OCI-LY3 (cell line): ENCODE measurements at regions not wholly inside any gene's neighbourhood (a gene's known extent, or its start where the extent isn't known, plus 50 kb on each side); places are given as distances from the start of the nearest gene placed in this dataset.

Experiments used
- H2AFZ ChIP-seq: fragments of 200-600, 300-600 bp; shearing (Covaris generic); 2 replicates; pipeline ENCODE4 v1.6.0; 2014; ENCODE audit warnings: antibody characterized with exemption, low read depth, low read length
- H3K27ac ChIP-seq: fragments of 200-600, 300-600 bp; sonication (generic); 2 replicates; pipeline ENCODE4 v1.5.1; 2014; ENCODE audit warnings: mild to moderate bottlenecking, low read length, moderate library complexity, mixed read lengths
- H3K27me3 ChIP-seq: fragments of 200-600, 300-600 bp; sonication (generic); 2 replicates; pipeline ENCODE4 v1.6.1; 2014; ENCODE audit warnings: low read depth, low read length, mixed read lengths
- H3K36me3 ChIP-seq: fragments of 200-600, 300-600 bp; sonication (generic); replicated peaks from 2 replicates; pipeline ENCODE3; 2014; ENCODE audit warnings: low read depth, low read length, mixed read lengths
- H3K4me1 ChIP-seq: fragments of 300-600, 200-600 bp; sonication (generic); 2 replicates; pipeline ENCODE4 v1.6.1; 2014; ENCODE audit warnings: low read length, mixed read lengths
- H3K4me2 ChIP-seq: fragments of 200-600, 300-600 bp; sonication (generic); 2 replicates; pipeline ENCODE4 v1.6.1; 2014; ENCODE audit warnings: low read length, mixed read lengths
- H3K4me3 ChIP-seq: fragments of 300-600, 200-600 bp; sonication (generic); 2 replicates; pipeline ENCODE4 v1.5.1; 2014; ENCODE audit warnings: antibody characterized with exemption, mild to moderate bottlenecking, low read length, moderate library complexity
- H3K79me2 ChIP-seq: fragments of 300-600, 200-600 bp; shearing (Covaris generic); 2 replicates; pipeline ENCODE4 v1.6.1; 2014; ENCODE audit warnings: mild to moderate bottlenecking, low read length, mixed read lengths
- H3K9ac ChIP-seq: fragments of 300-600, 200-600 bp; shearing (Covaris generic); 2 replicates; pipeline ENCODE4 v1.6.0; 2014; ENCODE audit warnings: mild to moderate bottlenecking, low read length, moderate library complexity
- H3K9me3 ChIP-seq: fragments of 200-600, 300-600 bp; shearing (Covaris generic); 2 replicates; pipeline ENCODE4 v1.6.1; 2014; ENCODE audit warnings: low read length, mixed read lengths; ENCODE audit not compliant: insufficient read depth
- H4K20me1 ChIP-seq: fragments of 200-600, 300-600 bp; sonication (generic); 2 replicates; pipeline ENCODE4 v1.6.1; 2016; ENCODE audit warnings: low read length, mixed read lengths; ENCODE audit not compliant: insufficient read depth
- EZH2phosphoT487 ChIP-seq: fragments of 200-600 bp; shearing (Covaris generic); IDR thresholded peaks from 2 replicates; pipeline ENCODE4 v1.6.1; 2018; ENCODE audit warnings: antibody characterized with exemption, mixed run types, low read depth
- TF ChIP-seq, protein P1 (sequence below): fragments of 200-600, 300-600 bp; sonication (generic); IDR thresholded peaks from 2 replicates; pipeline ENCODE4 v1.5.1; 2014; ENCODE audit warnings: antibody characterized with exemption, low read length, low read depth

DNA sequence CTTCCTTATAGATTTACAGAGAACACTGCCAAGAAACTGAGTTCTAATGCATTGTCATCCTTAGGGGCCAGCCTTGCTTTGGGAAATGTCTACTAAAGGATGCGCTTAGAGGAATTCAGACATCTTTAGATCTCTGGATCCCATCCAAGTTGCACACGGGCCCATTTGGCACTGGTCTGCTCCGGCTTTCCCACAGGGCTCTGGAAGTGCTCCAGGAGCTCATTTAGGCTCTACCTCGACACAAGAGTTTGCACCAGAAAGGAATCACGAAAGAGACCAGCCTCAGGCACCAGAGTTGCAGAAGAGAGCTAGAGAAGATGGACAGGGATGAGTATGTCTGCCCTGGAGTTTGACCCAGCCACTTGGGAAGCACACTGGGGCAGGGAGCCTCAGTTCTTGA, 150.1 kb upstream of the TMEM72 start:
- no peak for TF ChIP-seq EZH2phosphoT487
- TF ChIP-seq, protein P1, sequence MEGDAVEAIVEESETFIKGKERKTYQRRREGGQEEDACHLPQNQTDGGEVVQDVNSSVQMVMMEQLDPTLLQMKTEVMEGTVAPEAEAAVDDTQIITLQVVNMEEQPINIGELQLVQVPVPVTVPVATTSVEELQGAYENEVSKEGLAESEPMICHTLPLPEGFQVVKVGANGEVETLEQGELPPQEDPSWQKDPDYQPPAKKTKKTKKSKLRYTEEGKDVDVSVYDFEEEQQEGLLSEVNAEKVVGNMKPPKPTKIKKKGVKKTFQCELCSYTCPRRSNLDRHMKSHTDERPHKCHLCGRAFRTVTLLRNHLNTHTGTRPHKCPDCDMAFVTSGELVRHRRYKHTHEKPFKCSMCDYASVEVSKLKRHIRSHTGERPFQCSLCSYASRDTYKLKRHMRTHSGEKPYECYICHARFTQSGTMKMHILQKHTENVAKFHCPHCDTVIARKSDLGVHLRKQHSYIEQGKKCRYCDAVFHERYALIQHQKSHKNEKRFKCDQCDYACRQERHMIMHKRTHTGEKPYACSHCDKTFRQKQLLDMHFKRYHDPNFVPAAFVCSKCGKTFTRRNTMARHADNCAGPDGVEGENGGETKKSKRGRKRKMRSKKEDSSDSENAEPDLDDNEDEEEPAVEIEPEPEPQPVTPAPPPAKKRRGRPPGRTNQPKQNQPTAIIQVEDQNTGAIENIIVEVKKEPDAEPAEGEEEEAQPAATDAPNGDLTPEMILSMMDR, result no peak
- Histone ChIP-seq H3K4me1 (no peaks in the 10 kb centered on the region), H3K4me2 (no peak overlapping the region), H3K9me3 (no peaks in the 10 kb centered on the region), H3K27me3 (no peaks in the 10 kb centered on the region), H3K4me3 (no peak overlapping the region), H3K36me3 (no peaks in the 10 kb centered on the region), H2AFZ (no peak overlapping the region), H3K79me2 (no peaks in the 10 kb centered on the region), H3K9ac (no peak overlapping the region), H3K27ac (no peak overlapping the region), H4K20me1 (no peaks in the 10 kb centered on the region)

DNA sequence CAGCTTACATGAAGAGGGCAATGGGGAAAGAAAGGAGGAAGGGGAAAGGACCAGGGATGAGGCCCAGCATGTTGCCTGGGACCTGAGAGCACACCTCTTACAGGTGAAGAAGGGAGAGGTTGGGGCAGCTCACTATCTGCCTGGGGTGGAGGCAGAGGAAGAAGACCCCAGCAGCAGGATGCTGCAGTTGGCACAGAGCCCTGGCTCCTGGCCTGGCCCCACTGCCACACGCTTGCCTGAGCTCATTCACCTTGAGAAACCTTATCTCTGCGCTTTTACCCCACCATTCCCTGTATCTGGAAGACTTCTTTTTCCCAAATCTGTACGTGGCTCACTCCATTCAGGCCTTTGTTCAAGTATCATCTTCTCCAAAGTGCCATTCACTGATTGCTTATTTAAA, 147.8 kb upstream of the TMEM72 start:
- H3K27ac ChIP-seq, result no peak overlapping the region
- no peaks in the 10 kb centered on the region for H3K9me3 ChIP-seq
- TF ChIP-seq, protein P1, result no peak
- TF ChIP-seq EZH2phosphoT487, result no peak
- no peak overlapping the region for H3K4me2 ChIP-seq
- no peak overlapping the region for H3K9ac ChIP-seq
- H3K4me1 ChIP-seq, result no peaks in the 10 kb centered on the region
- no peak overlapping the region for H2AFZ ChIP-seq
- H3K79me2 ChIP-seq, result no peaks in the 10 kb centered on the region
- H3K27me3 ChIP-seq, result no peaks in the 10 kb centered on the region
- no peaks in the 10 kb centered on the region for H3K36me3 ChIP-seq
- H4K20me1 ChIP-seq, result no peaks in the 10 kb centered on the region
- no peak overlapping the region for H3K4me3 ChIP-seq

DNA sequence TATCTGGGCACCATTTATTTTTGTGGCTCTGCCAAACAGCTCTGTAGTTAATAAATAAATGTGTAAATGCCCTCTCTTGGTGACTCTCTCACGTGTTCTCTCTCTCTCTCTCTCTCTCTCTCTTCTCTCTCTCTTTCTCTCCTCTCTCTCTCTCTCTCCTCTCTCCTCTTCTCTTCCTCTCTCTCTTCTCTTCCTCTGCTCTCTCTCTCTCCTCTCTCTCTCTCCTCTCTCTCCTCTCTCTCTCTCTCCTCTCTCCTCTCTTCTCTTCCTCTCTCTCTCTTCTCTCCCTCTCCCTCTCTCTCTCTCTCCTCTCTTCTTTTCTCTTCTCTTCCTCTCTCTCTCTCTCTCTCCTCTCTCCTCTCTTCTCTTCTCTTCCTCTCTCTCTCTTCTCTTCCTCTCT, 145.8 kb upstream of the TMEM72 start:
- no peak overlapping the region for H3K4me2 ChIP-seq
- H3K27me3 ChIP-seq, result no peaks in the 10 kb centered on the region
- H3K4me1 ChIP-seq, result no peaks in the 10 kb centered on the region
- no peaks in the 10 kb centered on the region for H3K79me2 ChIP-seq
- H3K27ac ChIP-seq, result no peak overlapping the region
- no peaks in the 10 kb centered on the region for H3K36me3 ChIP-seq
- no peaks in the 10 kb centered on the region for H3K9me3 ChIP-seq
- no peak overlapping the region for H3K4me3 ChIP-seq
- no peak overlapping the region for H3K9ac ChIP-seq
- no peaks in the 10 kb centered on the region for H4K20me1 ChIP-seq
- TF ChIP-seq, protein P1, result no peak
- no peak for TF ChIP-seq EZH2phosphoT487
- no peak overlapping the region for H2AFZ ChIP-seq

DNA sequence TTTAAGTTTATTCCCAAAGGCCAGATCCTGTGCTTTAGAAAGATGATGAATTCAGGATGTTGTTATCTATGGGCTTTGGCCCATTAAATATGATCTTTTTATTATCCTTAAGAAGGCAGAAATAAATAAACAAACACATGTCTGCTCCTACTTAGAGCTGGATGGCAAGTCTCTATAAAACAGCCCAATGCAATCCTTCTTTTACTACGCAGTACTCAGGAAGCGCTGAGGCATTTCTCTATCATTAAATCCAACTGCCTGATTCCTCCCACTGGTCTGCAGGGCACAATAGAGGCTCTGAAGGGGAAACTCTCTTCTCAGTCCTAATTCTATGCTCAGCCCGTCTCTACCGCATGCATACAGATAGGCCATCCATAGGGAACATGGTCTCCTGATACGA, 144.5 kb upstream of the TMEM72 start:
- Histone ChIP-seq H3K4me3 (no peak overlapping the region), H2AFZ (no peak overlapping the region), H3K79me2 (no peaks in the 10 kb centered on the region), H3K4me1 (no peaks in the 10 kb centered on the region), H3K9ac (no peak overlapping the region), H4K20me1 (no peaks in the 10 kb centered on the region), H3K36me3 (no peaks in the 10 kb centered on the region), H3K9me3 (no peaks in the 10 kb centered on the region), H3K4me2 (no peak overlapping the region), H3K27ac (no peak overlapping the region), H3K27me3 (no peaks in the 10 kb centered on the region)
- TF ChIP-seq, protein P1, result no peak
- no peak for TF ChIP-seq EZH2phosphoT487
